ENCODE measurements at regions not wholly inside any gene's neighbourhood (a gene's known extent, or its start where the extent isn't known, plus 50 kb on each side); places are given as distances from the start of the nearest gene placed in this dataset.

GRCh38 chr3:99087277-99087676 lies 185.8 kb upstream of the DCBLD2 start:
- TF ChIP-seq CTCF (CRISPR knock-in tag; IDR thresholded peaks at IDR 0.05) (no peak), RAD21 (CRISPR knock-in tag; IDR thresholded peaks at IDR 0.05) (no peak), ZNF234 (CRISPR knock-in tag; conservative IDR thresholded peaks at IDR 0.05) (no peak), MXI1 (IDR thresholded peaks at IDR 0.05; ENCODE audit: borderline replicate concordance, low read depth, low read length) (no peak), SAFB2 (CRISPR knock-in tag; IDR thresholded peaks at IDR 0.05; ENCODE audit: borderline replicate concordance, low read depth) (no peak), JUNB (CRISPR knock-in tag; IDR thresholded peaks at IDR 0.05; ENCODE audit: borderline replicate concordance) (no peak), SP2 (CRISPR knock-in tag; IDR thresholded peaks at IDR 0.05) (no peak), MEIS1 (CRISPR knock-in tag; IDR thresholded peaks at IDR 0.05; ENCODE audit: borderline replicate concordance) (no peak), ZNF768 (CRISPR knock-in tag; IDR thresholded peaks at IDR 0.05) (no peak), ELK4 (CRISPR knock-in tag; IDR thresholded peaks at IDR 0.05; ENCODE audit: borderline replicate concordance) (no peak)

Data from HepG2 (cell line).